GM10266 (cell line): ENCODE measurements at regions not wholly inside any gene's neighbourhood (a gene's known extent, or its start where the extent isn't known, plus 50 kb on each side); places are given as distances from the start of the nearest gene placed in this dataset.

Experiments used
- DNase-seq: peaks from one replicate; pipeline ENCODE4 v3.0.0; 2012; ENCODE audit errors: extremely low spot score
- CTCF ChIP-seq: IDR thresholded peaks from 2 replicates; pipeline ENCODE4 v1.5.1; 2012; ENCODE audit warnings: mild to moderate bottlenecking, low read depth; ENCODE audit not compliant: control insufficient read depth, insufficient read depth; ENCODE audit errors: missing control alignments

- DNase-seq: no peak
- TF ChIP-seq CTCF: no peak
Observed at GRCh38 chr22:47997612-47998011, 1235.2 kb downstream of the TBC1D22A start.

- no peak for DNase-seq
- TF ChIP-seq CTCF: no peak
Observed at GRCh38 chr22:47997052-47997590, 1234.7 kb downstream of the TBC1D22A start.

- TF ChIP-seq CTCF: no peak
- no peak for DNase-seq
Observed at GRCh38 chr22:47996446-47996857, 1234.0 kb downstream of the TBC1D22A start.

GRCh38 chr22:47995718-47996117 lies 1233.3 kb downstream of the TBC1D22A start:
- DNase-seq: no peak
- no peak for TF ChIP-seq CTCF

- TF ChIP-seq CTCF: no peak
- no peak for DNase-seq
Observed at GRCh38 chr22:47995264-47995627, 1232.8 kb downstream of the TBC1D22A start.

GRCh38 chr22:47994601-47995263 lies 1232.3 kb downstream of the TBC1D22A start:
- no peak for TF ChIP-seq CTCF
- no peak for DNase-seq

- DNase-seq: no peak
- TF ChIP-seq CTCF: no peak
Observed at GRCh38 chr22:47994045-47994444, 1231.6 kb downstream of the TBC1D22A start.
